H9 (cell line): ENCODE measurements at regions not wholly inside any gene's neighbourhood (a gene's known extent, or its start where the extent isn't known, plus 50 kb on each side); places are given as distances from the start of the nearest gene placed in this dataset.

Experiments used
- DNase-seq: peaks from one replicate; pipeline ENCODE4 v3.0.0-alpha.2; 2017
- H2AFZ ChIP-seq: one replicate; pipeline ENCODE4 v1.6.1; 2013; ENCODE audit warnings: mild to moderate bottlenecking, low read length, control low read depth, moderate library complexity
- H2AK5ac ChIP-seq: 2 replicates; pipeline ENCODE4 v1.6.1; 2013; ENCODE audit warnings: low read length, control low read depth, mixed read lengths; ENCODE audit not compliant: insufficient read length
- H2BK120ac ChIP-seq: one replicate; pipeline ENCODE4 v1.6.1; 2013; ENCODE audit warnings: low read depth, mild to moderate bottlenecking, low read length, control low read depth, inconsistent platforms; ENCODE audit not compliant: poor library complexity, severe bottlenecking
- H2BK12ac ChIP-seq: 2 replicates; pipeline ENCODE4 v1.6.1; 2013; ENCODE audit warnings: low read length, control low read depth, mixed read lengths, low read depth; ENCODE audit not compliant: insufficient read length
- H2BK15ac ChIP-seq: 2 replicates; pipeline ENCODE4 v1.6.1; 2013; ENCODE audit warnings: low read depth, low read length, control low read depth
- H2BK20ac ChIP-seq: one replicate; pipeline ENCODE4 v1.6.1; 2013; ENCODE audit warnings: low read depth, mild to moderate bottlenecking, low read length, control low read depth, inconsistent platforms; ENCODE audit not compliant: poor library complexity, severe bottlenecking
- H2BK5ac ChIP-seq: 2 replicates; pipeline ENCODE4 v1.6.1; 2013; ENCODE audit warnings: low read length, control low read depth, mixed read lengths; ENCODE audit not compliant: insufficient read length
- H3K14ac ChIP-seq: 2 replicates; pipeline ENCODE4 v1.6.1; 2013; ENCODE audit warnings: low read length, control low read depth; ENCODE audit not compliant: insufficient read depth
- H3K18ac ChIP-seq: 2 replicates; pipeline ENCODE4 v1.6.1; 2013; ENCODE audit warnings: low read depth, mild to moderate bottlenecking, mixed read lengths, low read length, control low read depth; ENCODE audit not compliant: insufficient read length
- H3K23ac ChIP-seq: 2 replicates; pipeline ENCODE4 v1.6.1; 2013; ENCODE audit warnings: low read length, control low read depth, mixed read lengths, low read depth; ENCODE audit not compliant: insufficient read length
- H3K23me2 ChIP-seq: 2 replicates; pipeline ENCODE4 v1.6.1; 2013; ENCODE audit warnings: low read depth, mild to moderate bottlenecking, mixed read lengths, low read length, control low read depth; ENCODE audit not compliant: insufficient read length, poor library complexity, severe bottlenecking
- H3K27ac ChIP-seq: 2 replicates; pipeline ENCODE4 v1.5.1; 2013; ENCODE audit warnings: low read length, control low read depth, mixed read lengths, low read depth; ENCODE audit not compliant: insufficient read length
- H3K27me3 ChIP-seq: 2 replicates; pipeline ENCODE4 v1.6.1; 2013; ENCODE audit warnings: low read length, control low read depth, inconsistent platforms; ENCODE audit not compliant: insufficient read depth
- H3K4ac ChIP-seq: 2 replicates; pipeline ENCODE4 v1.6.1; 2013; ENCODE audit warnings: low read depth, mild to moderate bottlenecking, control low read depth, inconsistent platforms, low read length, moderate library complexity
- H3K4me1 ChIP-seq: 2 replicates; pipeline ENCODE4 v1.6.1; 2013; ENCODE audit warnings: low read length, control low read depth, inconsistent platforms; ENCODE audit not compliant: insufficient read depth
- H3K4me2 ChIP-seq: 2 replicates; pipeline ENCODE4 v1.6.1; 2013; ENCODE audit warnings: low read length, control low read depth, mixed read lengths; ENCODE audit not compliant: insufficient read length, insufficient read depth
- H3K56ac ChIP-seq: 2 replicates; pipeline ENCODE4 v1.6.1; 2013; ENCODE audit warnings: low read depth, mild to moderate bottlenecking, mixed read lengths, low read length, control low read depth; ENCODE audit not compliant: insufficient read length
- H3K79me1 ChIP-seq: 2 replicates; pipeline ENCODE4 v1.6.1; 2013; ENCODE audit warnings: low read depth, mild to moderate bottlenecking, moderate library complexity, low read length, control low read depth, inconsistent platforms; ENCODE audit not compliant: insufficient read depth, poor library complexity, severe bottlenecking
- H3K79me2 ChIP-seq: 2 replicates; pipeline ENCODE4 v1.6.1; 2013; ENCODE audit warnings: low read length, control low read depth, inconsistent platforms; ENCODE audit not compliant: insufficient read depth
- H3K9ac ChIP-seq: 2 replicates; pipeline ENCODE4 v1.6.1; 2013; ENCODE audit warnings: low read length, control low read depth, mixed read lengths; ENCODE audit not compliant: insufficient read length; ENCODE audit errors: extremely low read depth
- H3K9me3 ChIP-seq: one replicate; pipeline ENCODE4 v1.6.1; 2013; ENCODE audit warnings: low read depth, low read length, inconsistent platforms; ENCODE audit not compliant: control insufficient read depth
- H3T11ph ChIP-seq: one replicate; pipeline ENCODE4 v1.6.1; 2013; ENCODE audit warnings: mild to moderate bottlenecking, low read length, control low read depth, inconsistent platforms
- H4K20me1 ChIP-seq: one replicate; pipeline ENCODE4 v1.6.1; 2013; ENCODE audit not compliant: control insufficient read depth, insufficient read length, insufficient read depth
- H4K5ac ChIP-seq: 2 replicates; pipeline ENCODE4 v1.6.1; 2013; ENCODE audit warnings: low read depth, mild to moderate bottlenecking, mixed read lengths, low read length, control low read depth; ENCODE audit not compliant: insufficient read length
- H4K8ac ChIP-seq: replicated peaks from 2 replicates; pipeline ENCODE4 v1.6.1; 2013; ENCODE audit warnings: low read length, control low read depth, mixed read lengths, low read depth; ENCODE audit not compliant: insufficient read length
- H4K91ac ChIP-seq: 2 replicates; pipeline ENCODE4 v1.6.1; 2013; ENCODE audit warnings: low read depth, mild to moderate bottlenecking, moderate library complexity, mixed read lengths, low read length, control low read depth; ENCODE audit not compliant: insufficient read length
- H3K27ac Mint-ChIP-seq, 3 experiments: 2 replicates in 2 of 3; 3 replicates in 1 of 3; pipeline ENCODE4 v1.8.0; 2020 to 2021; ENCODE audit warnings: mixed read lengths in 3 of 3, mild to moderate bottlenecking in 1 of 3, moderate library complexity in 1 of 3
- H3K27me3 Mint-ChIP-seq: 2 replicates; pipeline ENCODE4 v1.8.0; 2021; ENCODE audit warnings: low read depth, mild to moderate bottlenecking, moderate library complexity, mixed read lengths
- H3K36me3 Mint-ChIP-seq, 3 experiments: 2 replicates in 2 of 3; 3 replicates in 1 of 3; pipeline ENCODE4 v1.8.0; 2020 to 2021; ENCODE audit warnings: low read depth in 3 of 3, mixed read lengths in 3 of 3; ENCODE audit not compliant: insufficient read depth in 1 of 3
- H3K4me1 Mint-ChIP-seq, 2 experiments: 2 replicates each; pipeline ENCODE4 v1.8.0; 2020; ENCODE audit warnings: mixed read lengths in 2 of 2
- H3K4me3 Mint-ChIP-seq, 2 experiments: 2 replicates in 1 of 2; 3 replicates in 1 of 2; pipeline ENCODE4 v1.8.0; 2020 to 2021; ENCODE audit warnings: mild to moderate bottlenecking in 2 of 2, mixed read lengths in 2 of 2, moderate library complexity in 1 of 2
- H3K9me3 Mint-ChIP-seq, 2 experiments: 2 replicates in 1 of 2; 3 replicates in 1 of 2; pipeline ENCODE4 v1.8.0; 2020; ENCODE audit warnings: mild to moderate bottlenecking in 2 of 2, mixed read lengths in 2 of 2, moderate library complexity in 1 of 2
- CTCF ChIP-seq: fragments of 200-600 bp; sonication (generic); conservative IDR thresholded peaks from 3 replicates; pipeline ENCODE4 v1.8.0; 2021; ENCODE audit warnings: antibody characterized with exemption, mild to moderate bottlenecking
- WGBS: extraction: QIAGEN DNeasy Blood & Tissue Kit; methylation state at CpG from one replicate; pipeline ENCODE4 v1.1.7; 2013; ENCODE audit warnings: missing lambda C conversion rate, low lambda C conversion rate, mixed read lengths; ENCODE audit not compliant: insufficient read length; ENCODE audit errors: extremely low coverage; 5-methylcytosine and 5-hydroxymethylcytosine counted together

GRCh38 chr5:51544031-51544785 is 161.0 kb downstream of the ISL1 start:
- Histone ChIP-seq H3K9ac (no peak overlapping the region), H3K56ac (no peak overlapping the region), H2BK5ac (no peak overlapping the region), H3K14ac (no peak overlapping the region), H4K8ac (no peak overlapping the region), H4K5ac (no peak overlapping the region), H3K79me2 (no peaks in the 10 kb centered on the region), H2AK5ac (no peak overlapping the region), H2BK15ac (no peak overlapping the region), H2BK12ac (no peak overlapping the region), H3K27ac (no peak overlapping the region), H3K4me2 (no peak overlapping the region), H3K4me1 (no peaks in the 10 kb centered on the region), H2AFZ (no peak overlapping the region), H3K18ac (no peak overlapping the region), H2BK120ac (no peak overlapping the region), H3K4ac (no peak overlapping the region), H2BK20ac (no peak overlapping the region), H3K23me2 (no peaks in the 10 kb centered on the region), H4K20me1 (no peaks in the 10 kb centered on the region), H3K27me3 (no peaks in the 10 kb centered on the region), H3K9me3 (no peaks in the 10 kb centered on the region), H3K23ac (no peak overlapping the region), H3T11ph (no peak overlapping the region), H3K79me1 (no peaks in the 10 kb centered on the region), H4K91ac (no peak overlapping the region)
- no peak for TF ChIP-seq CTCF
- WGBS, result no CpG with 5 or more reads among the region's 2 CpGs
- Mint-ChIP-seq H3K27ac (no peak overlapping the region), H3K36me3 (no peaks in the 10 kb centered on the region), H3K4me1 (no peaks in the 10 kb centered on the region), H3K4me3 (no peak overlapping the region), H3K27me3 (no peaks in the 10 kb centered on the region), H3K9me3 (no peaks in the 10 kb centered on the region)
- no peak for DNase-seq
